ENCODE measurements at regions not wholly inside any gene's neighbourhood (a gene's known extent, or its start where the extent isn't known, plus 50 kb on each side); places are given as distances from the start of the nearest gene placed in this dataset.

GRCh38 chr13:104270731-104271130 lies 1204.5 kb upstream of the SLC10A2 start:
- no peak for TF ChIP-seq TCF12 (IDR thresholded peaks at IDR 0.05; ENCODE audit: low read depth)
- no peak for TF ChIP-seq TAF1 (IDR thresholded peaks at IDR 0.05; ENCODE audit: low read depth)
- TF ChIP-seq RAD21 (IDR thresholded peaks at IDR 0.05; ENCODE audit: low read depth): no peak
- no peak for TF ChIP-seq EP300 (IDR thresholded peaks at IDR 0.05; ENCODE audit: borderline replicate concordance)
- TF ChIP-seq EGR1 (IDR thresholded peaks at IDR 0.05): no peak
- TF ChIP-seq ZBTB7A (IDR thresholded peaks at IDR 0.05; ENCODE audit: low read depth): no peak
